M059J (cell line): ENCODE measurements at regions not wholly inside any gene's neighbourhood (a gene's known extent, or its start where the extent isn't known, plus 50 kb on each side); places are given as distances from the start of the nearest gene placed in this dataset.

Source experiments
- DNase-seq: peaks from one replicate; pipeline ENCODE4 v3.0.0-alpha.2; 2012; ENCODE audit warnings: low read depth

DNA sequence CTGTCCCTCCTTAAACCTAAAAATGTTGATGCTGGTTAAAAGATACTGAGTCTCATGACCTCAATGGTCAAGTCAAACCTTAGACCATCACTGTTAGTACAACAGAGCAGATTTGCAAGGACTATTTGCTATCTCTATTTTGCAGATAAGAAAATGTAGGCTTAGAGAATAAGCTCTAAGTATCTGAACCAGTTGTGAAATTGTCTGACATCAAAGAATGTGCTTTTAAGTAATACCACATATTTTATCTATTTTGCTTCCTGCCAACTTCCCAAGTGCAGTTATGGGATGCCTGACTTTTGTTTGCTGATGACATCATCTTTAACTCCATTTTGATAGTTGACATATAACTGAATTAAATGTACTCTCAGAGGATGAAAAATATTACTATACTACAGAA lies 83.6 kb upstream of the TMEM106B start:
- DNase-seq = no peak

DNA sequence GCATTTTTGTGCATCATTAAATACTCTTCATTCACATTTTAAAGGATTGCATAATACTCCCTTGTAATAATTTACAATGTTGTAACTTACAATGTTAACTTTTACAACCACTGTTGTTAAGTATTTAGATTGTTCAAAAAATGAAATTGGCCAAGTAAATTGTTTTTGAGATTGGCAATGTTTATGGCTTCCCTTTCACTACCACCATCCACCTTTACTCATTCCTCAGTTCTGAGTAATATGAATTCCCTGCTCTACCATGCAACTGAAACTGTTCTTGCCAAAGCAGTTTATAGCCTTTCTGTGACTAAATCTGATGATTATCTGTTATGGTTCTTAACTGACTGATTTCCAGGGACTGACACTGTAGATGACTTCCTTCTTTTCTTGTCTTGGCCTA lies 80.5 kb upstream of the TMEM106B start:
- DNase-seq = peak; percentile 89

DNA sequence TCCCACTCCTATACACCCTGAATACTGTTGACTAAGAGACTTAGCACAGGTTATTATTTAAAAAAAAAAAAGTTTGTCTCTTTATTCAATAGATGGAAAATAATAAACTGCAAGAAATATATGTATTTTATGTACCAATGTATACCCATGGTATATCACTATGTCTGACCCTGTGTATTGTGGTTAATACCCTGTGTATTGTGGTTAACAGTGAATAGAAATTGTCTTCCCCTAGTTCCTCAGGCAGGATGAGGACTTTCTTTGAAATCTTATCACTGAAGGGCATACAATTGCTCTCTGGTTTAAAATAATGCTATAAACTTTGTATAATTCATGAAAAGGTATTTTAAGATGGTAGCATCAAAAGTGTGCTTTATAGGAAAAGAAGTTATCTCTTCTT lies 80.0 kb upstream of the TMEM106B start:
- DNase-seq = no peak

DNA sequence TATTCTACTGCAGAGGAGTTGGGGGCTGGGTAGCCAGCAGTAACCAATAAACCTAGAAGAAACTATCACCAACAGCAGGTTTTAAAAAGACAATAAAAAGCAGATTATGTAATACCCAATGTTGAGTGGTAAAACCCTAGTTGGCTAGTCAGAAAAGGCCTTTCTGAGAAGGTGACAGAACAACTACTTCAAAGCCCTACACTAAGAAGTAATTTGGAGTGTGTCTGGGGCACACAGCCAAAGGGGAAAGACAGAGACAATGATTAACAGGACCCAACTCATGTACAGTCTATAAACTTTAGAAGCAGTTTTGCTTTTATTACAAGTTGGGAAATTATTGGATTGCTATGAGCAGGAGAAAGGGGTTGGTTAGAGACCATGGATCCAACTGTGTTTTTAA lies 77.2 kb upstream of the TMEM106B start:
- peak; percentile 52 for DNase-seq

DNA sequence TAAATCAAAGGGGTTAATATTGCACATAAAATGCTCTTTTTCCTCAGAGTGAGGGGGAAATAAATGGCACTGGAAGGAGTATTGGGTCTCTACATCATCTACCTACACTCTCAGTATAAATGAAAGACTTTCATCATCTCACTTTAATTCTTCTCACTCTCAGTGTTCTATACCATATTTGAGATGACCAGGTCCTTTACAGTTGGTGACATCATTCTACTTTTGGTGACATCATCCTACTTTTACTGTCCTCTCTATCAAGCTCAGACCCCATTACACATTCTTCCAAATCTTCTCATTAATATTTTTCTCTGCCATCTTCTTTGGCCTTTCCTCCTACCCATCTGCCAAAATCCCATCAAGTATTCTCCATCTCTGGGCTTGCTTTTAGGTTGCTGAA lies 74.6 kb upstream of the TMEM106B start:
- DNase-seq = no peak

GRCh38 chr7:12137283-12137682 lies 73.8 kb upstream of the TMEM106B start:
- peak; percentile 80 for DNase-seq

DNA sequence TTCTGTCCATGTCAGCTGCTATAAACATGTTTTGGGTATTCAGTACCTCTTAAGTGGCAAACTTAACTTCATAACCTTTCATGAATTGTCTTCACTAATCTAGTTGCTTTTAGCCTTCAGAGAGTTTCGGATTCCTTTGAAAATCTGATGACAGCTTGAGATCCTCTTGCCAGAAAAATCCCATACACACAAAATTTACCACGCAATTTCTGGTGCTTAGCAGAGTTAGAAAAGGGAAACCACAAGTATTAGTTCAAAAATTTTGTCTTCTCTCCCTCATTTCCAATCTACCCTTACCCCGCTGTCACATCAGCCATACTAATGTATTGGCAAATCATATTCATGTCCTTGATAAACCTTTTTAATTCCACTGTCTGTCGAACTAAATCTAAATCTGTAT lies 72.7 kb upstream of the TMEM106B start:
- no peak for DNase-seq

DNA sequence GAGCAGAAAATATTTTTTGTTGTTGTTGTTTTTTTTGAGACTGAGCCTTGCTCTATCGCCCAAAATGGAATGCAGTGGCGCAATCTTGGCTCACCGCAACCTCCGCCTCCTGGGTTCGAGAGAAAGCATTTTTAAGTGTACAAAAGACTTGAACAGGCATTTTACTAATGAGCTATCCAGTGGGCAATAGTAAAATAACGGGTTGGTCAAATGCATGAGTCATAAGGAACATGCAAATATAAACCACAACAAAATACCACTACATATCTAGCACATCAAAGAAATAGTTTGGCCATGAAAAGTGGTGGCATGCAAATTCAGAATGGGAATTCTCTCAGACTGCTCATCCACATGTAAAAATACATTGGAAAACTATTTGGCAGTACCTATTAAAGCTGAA lies 71.7 kb upstream of the TMEM106B start:
- peak; percentile 98 for DNase-seq

DNA sequence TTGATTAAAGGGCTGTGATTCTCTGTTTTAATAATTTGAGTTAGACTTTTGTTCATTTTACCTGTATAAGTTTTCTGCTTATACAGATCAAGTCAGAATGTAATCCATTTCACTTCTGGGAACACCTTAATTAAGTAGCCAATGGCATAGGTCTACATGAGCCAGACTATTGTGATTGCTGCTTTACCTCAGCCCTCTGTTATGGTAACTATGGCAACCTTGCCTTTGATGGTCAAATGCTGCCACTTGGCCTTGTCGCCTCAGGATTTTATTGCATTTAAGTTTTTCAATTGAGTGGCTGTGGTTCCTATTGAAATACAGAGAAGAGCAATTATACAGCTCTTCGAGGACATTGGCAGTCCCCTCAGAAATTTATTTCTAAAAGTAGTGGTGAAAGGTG lies 64.3 kb upstream of the TMEM106B start:
- DNase-seq = peak; percentile 42

- no peak for DNase-seq
Measured at GRCh38 chr7:12152196-12152918, 58.7 kb upstream of the TMEM106B start.

- no peak for DNase-seq
Measured at GRCh38 chr7:12154119-12154518, 57.0 kb upstream of the TMEM106B start.

DNA sequence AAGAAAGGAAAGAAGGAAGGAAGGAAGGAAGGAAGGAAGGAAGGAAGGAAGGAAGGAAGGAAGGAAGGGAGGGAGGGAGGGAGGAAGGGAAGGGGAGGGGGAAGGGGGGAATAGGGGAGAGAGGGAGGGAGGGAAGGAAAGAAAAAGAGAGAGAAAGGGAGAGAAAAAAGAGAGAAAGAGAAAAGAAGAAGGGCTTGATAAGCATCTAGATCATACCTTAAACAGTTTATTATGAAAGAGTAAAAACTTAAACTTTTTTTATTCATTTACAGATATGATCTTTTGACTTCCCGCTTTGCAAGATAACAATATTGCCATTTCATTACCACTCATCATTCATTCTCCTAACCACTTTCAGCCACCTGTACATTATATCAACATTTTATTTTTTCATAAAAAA lies 53.6 kb upstream of the TMEM106B start:
- DNase-seq = no peak

DNA sequence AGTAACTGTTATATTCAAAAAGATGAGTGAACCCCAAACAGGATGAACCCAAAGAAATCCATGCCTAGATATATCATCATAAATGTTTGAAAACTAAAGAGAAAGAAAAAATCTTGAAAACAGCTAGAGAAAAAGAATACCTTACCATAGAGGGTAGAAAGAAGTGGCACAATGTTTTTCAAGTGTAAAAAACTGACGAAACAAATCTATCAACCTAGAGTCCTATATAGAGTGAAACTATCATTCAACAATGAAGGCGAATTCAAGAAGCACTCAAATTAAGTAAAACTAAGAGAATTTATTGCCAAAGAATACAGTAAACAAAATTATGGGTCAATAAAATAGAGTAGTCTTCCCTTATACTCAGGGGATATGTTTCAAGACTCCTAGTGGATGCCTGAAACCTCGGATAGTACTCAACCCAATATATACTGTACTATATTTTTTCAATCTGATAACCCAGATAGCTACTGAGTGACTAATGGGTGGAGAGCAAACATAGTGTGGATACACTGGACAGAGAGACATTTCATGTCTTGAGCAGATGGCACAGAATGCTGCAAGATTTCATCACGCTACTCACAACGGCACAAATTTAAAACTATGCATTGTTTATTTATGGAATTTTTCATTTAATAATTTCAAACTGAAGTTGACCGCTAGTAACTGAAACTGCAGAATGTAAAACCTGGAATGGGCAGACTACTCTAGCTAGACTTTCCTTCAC lies 52.6 kb upstream of the TMEM106B start:
- peak; percentile 41 for DNase-seq

- no peak for DNase-seq
Measured at GRCh38 chr7:12161146-12161545, 49.9 kb upstream of the TMEM106B start.
